CD4-positive, alpha-beta T cell treated with Interleukin-15 for 4 hours (primary cell): ENCODE measurements at regions not wholly inside any gene's neighbourhood (a gene's known extent, or its start where the extent isn't known, plus 50 kb on each side); places are given as distances from the start of the nearest gene placed in this dataset.
"Not testable (repeated sequence)": the region's sequence is repeated elsewhere in the genome, so short reads cannot be mapped to it uniquely, and the experiment has no call there.

Source experiments
- DNase-seq: peaks from one replicate; pipeline ENCODE4 v3.0.0-alpha.2; 2020; ENCODE audit warnings: low spot score

DNA sequence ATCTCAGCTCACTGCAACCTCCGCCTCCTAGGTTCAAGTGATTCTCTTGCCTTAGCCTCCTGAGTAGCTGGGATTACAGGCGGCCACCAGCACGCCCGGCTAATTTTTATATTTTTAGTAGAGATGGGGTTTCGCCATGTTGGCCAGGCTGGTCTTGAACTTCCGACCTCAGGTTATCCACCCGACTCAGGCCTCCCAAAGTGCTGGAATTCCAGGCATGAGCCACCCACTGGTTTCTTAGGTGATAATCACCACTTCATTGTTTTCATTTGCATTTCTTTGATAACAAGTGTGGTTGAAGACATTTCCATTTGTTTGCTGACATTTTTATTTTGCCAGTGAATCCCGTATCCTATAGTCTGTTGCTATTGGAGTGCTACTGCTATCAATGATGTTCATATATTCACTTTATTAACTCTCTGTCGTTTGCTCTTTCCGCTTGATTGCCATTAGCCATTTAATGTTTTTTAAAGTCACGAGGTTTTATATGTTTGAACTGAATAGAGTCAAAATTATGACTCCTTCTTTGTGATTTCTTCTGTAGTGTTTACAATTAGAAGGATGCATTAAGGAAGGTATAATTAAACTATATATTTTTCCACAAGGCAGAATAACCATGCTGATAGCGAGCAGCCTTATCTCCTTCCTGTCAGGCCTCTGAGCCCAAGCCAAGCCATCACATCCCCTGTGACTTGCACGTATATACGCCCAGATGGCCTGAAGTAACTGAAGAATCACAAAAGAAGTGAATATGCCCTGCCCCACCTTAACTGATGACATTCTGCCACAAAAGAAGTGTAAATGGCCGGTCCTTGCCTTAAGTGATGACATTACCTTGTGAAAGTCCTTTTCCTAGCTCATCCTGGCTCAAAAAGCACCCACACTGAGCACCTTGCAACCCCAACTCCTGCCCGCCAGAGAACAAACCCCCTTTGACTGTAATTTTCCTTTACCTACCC lies 87.3 kb upstream of the DAPK1 start:
- DNase-seq = not testable (repeated sequence)

DNA sequence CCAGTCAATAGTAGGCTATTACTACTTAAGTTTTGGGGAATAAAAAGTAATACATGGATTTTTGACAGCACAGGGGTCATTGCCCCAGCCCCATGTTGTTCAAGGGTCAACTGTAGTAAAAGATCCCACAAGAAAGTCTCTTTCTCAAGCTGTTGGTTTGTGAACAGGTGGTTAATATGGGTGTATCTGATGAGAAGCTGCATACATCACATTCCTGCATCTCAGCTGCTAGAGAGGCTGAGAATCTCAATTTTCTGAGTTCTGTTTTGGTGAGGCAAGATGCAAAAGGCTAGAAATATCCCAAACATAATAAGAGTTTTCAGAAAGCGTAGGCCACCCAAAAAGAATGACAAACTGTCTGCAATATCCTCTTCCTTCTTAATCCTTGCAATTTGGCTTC lies 76.8 kb upstream of the DAPK1 start:
- DNase-seq = no peak

DNA sequence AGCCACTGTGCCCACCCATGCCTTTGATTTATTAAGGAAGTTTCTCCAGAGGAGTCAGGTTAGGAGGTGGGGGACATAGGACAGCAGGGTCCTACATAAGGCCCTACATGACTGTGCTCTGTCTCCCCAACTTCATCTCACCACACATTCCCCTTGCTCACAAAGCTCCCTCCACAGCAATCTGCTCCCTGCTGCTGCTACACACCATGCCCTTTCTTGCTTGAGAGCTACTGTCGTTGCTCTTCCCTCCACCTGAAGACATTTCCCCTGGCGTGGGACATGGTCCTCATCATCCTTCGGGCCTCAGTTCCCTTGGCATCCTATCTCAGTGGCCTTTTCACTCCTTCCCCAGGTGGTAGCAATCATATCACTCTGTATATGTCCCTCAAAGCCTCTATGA lies 75.9 kb upstream of the DAPK1 start:
- no peak for DNase-seq

DNA sequence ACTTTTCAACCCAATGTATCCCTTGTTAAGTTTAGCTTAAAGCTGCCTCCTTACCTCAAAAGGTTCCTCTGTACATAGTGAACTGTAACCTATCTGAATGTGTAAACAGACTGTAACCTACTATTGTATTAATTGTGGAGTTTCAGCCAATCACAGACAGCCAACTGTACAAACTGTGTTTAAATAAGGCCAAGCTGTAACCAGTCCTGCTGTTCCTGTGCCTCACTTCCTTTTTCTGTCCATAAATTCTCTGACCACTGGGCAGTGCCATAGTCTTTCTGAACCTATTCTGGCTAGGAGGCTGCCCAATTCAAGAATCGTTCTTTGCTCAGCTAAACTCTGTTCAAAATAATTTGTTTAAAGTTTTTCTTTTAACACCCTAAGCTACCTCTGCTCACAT lies 74.7 kb upstream of the DAPK1 start:
- DNase-seq = no peak

DNA sequence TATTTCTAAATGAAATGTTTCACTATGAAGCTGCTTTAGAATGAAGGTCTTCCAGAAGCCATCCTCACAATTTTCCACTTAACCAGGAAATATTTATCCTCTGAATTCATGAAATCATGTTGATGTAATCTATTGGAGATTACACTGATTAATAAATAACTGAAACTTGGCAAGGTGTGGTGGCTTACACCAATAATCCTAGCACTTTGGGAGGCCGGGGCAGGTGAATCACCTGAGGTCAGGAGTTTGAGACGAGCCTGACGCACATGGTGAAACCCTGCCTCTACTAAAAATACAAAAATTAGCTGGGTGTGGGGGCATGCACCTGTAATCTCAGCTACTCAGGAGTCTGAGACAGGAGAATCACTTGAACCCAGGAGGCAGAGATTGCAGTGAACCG lies 73.8 kb upstream of the DAPK1 start:
- DNase-seq = not testable (repeated sequence)

DNA sequence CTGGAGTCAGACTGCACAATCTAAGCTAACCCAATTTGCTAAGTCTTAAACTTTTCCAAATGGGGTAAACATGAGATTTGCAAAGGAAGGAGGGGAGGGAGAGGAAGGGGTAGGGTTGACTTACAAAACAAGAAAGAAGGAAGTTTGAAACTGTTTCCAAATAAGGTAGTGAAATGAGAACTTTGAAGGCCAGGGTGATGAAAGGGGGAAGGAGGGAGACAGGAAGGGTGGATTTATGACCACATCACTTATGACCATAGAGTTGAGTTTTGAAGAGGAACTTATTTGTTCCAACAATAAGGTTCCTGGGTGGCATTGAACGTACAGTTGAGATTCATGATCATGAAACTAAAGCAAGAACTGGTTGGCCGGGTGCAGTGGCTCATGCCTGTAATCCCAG lies 72.5 kb upstream of the DAPK1 start:
- no peak for DNase-seq

DNA sequence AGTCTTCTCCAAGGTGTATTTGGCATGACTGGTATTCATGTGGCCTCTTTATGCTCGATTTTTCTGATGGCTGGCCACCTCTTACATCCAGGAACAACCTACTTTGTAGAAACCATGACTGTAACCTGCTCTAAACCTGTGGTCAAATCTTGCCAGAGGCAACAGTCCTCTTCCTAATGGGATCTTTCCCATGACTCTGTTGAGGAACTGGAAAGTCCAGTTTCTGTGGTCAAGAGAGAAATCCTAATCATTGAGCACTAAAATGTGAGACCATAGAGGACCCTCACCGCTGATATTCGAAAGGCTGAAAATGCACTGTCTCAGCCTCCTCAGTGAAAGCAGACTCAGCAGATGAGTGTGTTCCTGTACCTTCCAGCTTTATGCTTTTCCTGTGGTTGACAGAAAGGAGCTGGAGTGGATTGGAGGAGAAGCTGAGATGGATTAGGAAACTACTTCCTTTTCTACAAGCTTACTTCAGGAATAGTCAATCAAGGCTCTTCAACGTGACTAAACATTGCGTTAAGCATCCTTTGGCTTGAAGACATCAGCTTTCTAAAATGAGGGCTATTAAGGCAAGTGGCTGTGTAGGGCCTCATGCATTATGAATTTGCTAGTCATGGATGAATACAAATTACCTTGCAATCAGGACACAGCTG lies 69.7 kb upstream of the DAPK1 start:
- no peak for DNase-seq

DNA sequence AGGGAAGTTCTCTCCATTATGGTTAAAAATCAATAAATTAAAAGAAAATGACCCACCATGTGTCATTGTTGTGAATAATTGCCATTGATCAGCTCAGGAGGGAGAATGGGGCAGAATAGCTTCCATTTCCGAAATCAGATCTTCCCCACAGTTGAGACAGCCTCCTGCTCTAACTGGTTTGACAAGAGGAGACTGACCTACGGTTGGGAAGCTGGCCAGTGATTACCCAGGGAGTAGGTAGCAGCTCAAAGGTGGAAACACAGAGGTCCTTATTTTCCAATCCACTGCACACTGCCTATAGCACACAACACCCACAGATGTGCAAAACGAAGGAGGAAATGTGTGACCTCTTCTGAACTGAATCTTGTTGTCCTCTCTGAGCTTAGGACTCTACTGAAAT lies 69.0 kb upstream of the DAPK1 start:
- DNase-seq = no peak

DNA sequence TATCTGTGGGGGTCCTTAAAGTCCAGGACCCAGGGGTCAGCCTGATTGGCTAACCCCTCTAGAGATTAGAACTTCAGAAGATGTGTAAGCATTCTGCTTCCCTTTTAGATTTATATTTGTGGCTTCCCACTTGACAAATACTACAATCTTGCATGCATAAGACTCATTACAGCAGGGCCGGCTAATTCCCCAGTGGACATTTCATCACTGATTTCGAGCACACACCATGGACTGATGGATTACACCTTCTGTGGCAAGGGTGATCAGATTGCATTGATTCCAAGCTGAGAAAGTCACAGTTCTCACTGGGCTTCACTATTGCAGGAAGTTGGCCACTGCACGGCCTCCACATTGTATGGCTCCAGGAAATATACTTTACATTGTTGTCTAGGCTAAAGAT lies 65.8 kb upstream of the DAPK1 start:
- no peak for DNase-seq

DNA sequence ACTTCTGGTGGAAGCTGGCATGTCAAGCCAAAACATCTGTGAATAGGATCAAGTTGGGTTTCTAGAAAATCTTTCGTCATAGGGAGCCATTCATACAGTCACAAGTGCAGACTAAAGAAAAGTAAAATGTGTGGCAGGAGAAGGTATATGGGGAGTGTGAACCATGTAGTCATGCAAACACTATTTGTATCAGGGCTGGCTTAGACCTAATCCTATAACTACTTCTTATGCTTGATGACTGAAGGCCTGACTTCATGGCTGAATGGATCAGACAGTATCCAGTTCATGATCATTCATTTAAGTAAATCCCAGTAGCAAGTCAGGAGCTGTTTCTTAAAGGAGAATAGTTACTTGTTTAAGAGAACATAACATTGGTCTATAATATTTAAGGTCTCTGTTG lies 63.8 kb upstream of the DAPK1 start:
- DNase-seq = no peak

DNA sequence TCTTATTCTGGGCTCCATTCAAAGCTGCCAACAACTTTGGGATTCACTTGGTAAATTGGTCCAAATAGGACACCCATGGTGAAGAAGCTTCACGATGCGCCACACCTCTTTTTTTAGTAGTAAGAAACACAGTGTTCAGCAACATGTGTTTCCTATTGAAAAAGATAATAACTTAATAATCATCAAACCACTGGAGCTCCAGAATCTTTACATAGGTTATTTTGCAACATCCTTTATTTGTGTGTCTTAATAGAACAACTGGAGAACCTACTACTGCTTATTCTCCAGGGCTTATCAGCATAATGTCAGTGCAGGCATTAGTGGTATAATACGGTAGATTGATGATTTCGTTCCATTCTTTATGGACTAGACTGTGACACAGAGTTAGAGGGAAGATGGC lies 63.3 kb upstream of the DAPK1 start:
- DNase-seq = no peak

DNA sequence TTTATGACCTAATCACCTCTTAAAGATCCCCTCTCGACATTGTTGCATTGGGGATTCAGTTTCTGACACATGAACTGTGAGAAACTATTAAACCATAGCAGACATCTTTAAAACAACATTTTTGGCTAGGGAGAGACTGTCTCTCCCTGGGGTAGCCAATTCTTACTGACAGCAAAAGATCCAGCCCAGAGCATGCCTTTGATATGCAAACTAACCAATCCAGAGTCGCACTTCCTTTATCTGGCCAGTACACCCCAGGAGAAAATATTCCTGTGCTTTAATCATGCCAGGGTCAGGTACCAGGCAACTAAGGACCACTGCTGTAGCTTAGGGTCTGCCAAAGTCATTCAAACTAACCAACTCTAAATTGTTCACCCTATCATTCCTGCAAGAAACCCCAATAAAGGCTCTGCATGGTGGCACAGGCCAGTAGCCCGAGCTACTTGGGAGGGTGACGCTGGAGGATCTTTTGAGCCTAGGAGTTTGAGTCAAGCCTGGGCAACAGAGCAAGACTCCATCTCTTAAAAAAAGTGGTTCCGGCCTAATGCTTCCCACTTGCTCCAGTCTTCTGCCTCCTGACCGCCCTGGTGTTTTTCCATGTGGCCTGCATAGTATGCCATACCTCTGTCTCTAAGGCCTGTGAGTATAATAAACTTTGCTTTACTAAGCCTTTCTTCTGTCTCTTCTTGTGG lies 62.3 kb upstream of the DAPK1 start:
- DNase-seq = no peak

DNA sequence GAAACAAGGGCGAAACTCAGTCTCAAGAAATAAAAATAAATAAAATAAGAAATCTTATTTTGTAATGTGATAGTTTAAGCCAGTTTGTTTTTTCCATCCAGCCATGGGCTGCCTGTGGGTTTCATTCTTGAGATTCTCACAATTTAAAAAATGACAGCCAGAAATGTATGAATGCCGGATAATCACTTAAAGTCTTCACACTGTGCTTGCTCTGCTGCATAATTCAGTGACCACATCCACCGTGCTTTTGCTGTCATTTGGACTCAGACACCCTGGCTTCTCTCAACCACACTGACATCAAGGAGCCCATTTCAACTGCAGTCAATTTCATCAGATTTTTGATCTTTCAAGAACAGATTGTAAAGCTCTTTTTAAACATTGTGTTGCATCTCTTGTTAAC lies 61.0 kb upstream of the DAPK1 start:
- no peak for DNase-seq

DNA sequence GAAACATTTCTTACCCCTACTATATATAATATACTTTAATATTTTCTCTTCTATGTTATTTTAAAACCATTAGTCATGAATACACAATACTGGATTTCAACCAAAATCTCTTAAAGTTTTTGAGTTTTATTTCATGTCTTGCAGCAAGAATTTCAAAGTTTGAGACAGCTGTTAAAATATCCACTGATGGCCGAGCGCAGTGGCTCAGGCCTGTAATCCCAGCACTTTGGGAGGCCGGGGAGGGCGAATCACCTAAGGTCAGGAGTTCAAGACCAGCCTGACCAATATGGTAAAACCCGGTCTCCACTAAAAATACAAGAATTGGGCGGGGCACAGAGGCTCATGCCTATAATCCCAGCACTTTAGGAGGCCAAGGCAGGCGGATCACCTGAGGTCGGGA lies 59.7 kb upstream of the DAPK1 start:
- no peak for DNase-seq

DNA sequence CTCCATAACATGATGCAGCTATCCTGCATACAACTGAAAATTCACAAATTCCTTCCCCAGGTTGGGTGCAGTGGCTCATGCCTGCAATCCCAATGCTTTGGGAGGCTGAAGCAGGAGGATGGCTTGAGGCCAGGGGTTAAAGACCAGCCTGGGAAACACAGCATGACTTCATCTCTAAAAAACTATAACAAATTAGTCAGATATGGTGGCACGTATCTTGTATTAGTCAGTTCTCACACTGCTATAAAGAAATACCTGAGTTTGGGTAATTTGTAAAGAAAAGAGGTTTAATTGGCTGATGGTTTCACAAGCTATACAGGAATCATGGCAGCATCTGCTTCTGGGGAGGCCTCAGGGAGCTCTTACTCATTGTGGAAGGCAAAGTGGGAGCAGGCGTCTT lies 56.4 kb upstream of the DAPK1 start:
- no peak for DNase-seq

DNA sequence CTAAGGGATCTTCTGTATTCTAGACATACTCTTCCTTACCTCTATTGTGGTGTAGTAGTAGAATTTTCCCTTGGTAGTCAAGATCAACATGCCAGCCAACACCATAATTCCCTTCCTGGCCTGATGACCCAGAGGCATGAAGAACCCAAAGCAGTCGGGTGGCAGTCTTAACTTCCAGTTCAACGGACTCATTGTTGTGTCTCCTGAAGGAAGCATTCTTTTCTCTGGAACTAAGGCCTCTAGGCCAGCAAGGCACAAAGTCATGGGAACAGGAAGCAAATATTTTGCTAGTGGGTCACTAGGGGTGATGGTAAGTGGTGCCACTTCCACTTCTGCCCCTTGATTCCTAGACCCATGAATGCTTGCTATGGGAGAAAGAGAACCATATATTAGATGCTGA lies 55.2 kb upstream of the DAPK1 start:
- no peak for DNase-seq

DNA sequence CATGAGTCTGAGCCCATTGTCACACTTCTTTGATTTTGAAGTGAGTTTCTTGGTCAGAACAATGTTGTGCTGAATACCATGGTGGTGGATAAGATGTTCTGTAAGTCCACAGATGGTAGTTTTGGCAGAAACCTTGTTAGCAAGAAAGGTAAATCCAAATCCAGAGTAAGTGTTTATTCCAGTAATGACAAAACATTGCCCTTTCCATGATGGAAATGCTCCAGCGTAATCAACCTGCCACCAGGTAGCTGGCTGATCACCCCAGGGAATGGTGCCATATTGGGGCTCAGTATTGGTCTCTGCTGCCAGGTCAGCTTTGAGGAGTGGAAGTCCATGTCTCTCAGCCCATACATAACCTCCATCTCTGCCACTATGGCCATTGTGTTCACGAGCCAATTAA lies 54.7 kb upstream of the DAPK1 start:
- no peak for DNase-seq

DNA sequence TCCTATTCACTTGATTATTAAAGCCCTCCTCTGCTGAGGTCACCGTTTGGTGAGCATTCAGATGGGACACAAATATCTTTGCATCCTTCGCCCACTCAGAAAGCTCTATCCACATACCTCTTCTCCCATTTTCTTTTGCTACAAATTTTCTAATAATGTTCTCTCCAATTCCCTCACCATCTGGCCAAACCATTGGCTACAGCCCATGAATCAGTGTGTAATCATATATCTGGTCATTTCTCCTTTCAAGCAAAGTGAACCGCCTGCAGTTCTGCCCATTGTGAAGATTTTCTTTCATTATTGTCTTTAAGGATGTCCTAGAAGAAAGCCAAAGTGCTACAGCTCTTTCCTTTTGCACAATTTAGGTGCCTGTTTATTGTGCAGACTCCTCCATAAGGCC lies 54.2 kb upstream of the DAPK1 start:
- DNase-seq = no peak

DNA sequence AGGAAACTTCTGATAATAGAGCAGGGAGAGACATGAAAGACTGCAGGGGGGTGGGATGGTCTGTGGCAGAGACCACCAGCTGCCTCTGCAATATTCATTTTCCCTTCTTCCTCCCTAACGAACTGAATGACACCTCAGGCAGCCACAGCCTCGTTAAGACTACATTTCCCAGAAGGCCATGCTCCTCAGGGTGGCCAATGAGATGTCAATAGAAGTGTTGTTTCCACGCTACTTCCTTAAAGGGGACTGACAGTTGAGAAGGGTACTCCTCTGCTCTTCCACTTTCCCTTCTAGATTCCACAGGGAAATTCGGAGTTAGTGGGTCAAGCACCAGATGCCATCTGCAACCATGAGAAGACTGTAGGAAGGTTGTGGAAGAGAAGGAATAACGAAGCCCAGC lies 52.0 kb upstream of the DAPK1 start:
- peak; percentile 16 for DNase-seq

DNA sequence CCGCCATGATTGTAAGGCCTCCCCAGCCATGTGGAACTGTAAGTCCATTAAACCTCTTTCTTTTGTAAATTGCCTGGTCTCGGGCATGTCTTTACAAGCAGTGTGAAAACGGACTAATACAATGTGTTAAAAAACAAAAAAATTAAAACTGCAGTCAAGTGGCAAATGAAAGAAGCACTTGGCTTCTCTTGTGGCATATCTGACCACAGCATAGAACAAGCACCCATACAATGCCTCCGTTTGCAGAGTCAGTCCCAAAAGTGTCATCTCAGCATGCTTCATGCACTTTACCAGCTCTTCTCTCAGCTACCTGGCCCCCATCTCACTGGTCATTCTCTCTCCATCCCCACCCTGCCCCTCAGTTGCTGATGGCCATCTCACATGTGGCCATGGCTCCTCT lies 51.1 kb upstream of the DAPK1 start:
- DNase-seq = no peak

DNA sequence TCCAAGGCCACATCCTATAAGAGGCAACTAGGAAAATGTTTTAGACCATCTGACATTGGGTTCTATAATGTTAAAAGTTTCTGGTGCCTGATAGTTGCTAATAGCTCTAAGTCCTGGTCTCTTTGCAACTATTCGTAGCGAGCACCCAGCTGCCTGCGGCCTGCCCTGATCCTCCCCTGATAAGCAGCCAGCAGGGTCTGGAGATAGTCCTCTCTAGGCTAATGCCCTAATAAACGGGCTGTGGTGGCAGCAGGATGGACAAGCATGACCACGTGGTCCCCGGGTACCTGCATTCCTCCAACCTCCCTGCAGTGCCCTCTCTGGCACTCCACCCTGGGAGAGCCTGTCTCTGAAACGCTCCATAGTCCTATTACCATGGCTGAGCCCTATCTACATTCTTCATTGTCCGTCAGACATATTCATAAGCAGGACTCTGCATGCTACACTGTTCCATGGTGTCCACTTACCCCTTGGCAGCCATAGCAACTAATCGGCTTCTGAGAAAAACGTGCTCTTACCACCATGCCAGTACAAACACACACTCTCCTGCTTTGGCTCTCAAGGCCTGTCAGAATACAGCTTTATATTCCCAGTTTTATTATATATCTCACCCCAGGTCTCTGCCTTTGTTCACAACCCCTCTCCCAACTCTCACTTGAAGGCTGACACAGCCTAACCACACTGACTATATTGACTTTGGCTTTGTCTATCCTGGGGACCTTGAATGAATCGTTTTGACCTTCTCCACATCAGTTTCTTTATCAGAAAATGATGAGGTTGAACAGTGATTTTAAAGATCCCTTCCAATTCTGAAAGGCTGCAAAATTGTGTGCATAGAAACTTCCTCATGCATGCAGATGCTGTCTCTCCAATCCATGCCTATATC lies 49.9 kb upstream of the DAPK1 start:
- no peak for DNase-seq
